Stimulated activated CD4-positive, alpha-beta T cell treated with anti-CD3 and anti-CD28 coated beads, Interleukin-15, amount 100 ng/mL, for 48 hours (primary cell): ENCODE measurements at regions not wholly inside any gene's neighbourhood (a gene's known extent, or its start where the extent isn't known, plus 50 kb on each side); places are given as distances from the start of the nearest gene placed in this dataset.
"Not testable (repeated sequence)": the region's sequence is repeated elsewhere in the genome, so short reads cannot be mapped to it uniquely, and the experiment has no call there.

ENCODE experiments used
- DNase-seq, 2 donors: peaks; one replicate each; pipeline ENCODE4 v3.0.0-alpha.2; 2020; ENCODE audit warnings: low read depth in 2 of 2

DNA sequence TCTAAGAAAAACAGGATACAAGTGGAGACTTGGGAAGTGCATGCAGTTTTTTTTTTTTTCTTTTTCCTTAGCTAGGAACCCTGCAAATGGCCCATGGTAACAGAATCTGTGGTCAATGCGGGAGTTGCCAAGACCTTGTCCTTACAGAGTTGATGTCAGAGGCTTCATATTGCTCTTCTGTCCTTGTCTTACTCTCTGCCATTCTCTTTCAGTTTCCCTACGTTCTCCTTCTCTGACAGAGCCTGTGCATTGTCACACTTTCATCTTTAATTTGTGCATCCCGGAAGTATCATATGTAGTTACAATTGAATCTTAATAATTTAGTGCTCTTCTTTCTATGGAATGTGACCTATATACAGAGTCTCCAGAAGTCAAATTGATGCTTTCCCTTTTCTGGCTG, 986.9 kb downstream of the TMEM121 start:
- DNase-seq: no peak

DNA sequence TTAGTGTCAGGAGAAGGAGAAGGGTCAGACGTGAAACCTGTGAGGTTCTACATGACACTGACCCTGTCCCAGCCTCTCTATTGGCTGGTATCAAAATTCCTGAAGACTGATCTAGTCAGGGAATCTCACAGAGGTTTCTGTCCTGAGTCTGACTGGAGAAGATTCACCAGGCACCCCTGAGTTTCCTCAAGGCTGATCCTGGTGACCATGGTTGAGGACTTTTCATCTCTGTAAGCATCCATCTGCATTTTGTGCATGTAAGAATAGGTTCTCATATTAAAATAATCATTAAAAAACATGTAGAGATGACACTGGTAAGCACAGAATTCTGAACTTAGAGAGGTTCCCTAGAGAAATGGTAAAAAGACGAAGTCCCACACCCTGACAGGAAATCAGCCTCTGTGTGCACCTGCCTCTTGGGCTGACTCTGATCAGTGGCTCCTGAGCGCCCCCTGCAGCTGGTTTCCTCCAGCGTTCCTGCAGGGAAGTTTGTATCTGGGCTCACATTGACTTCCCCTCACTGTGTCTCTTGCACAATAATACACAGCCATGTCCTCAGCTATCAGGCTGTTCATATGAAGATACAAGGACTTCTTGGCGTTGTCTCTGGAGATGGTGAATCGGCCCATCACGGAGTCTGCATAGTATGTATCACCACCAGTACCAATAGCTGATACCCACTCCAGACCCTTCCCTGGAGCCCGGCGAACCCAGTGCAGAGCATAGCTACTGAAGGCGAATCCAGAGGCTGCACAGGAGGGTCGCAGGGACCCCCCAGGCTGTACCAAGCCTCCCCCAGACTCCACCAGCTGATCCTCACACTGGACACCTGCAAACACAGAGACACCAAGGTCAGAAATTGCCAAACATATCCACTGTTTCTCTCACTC, 991.9 kb downstream of the TMEM121 start:
- DNase-seq: peak; percentile 62 to 75

DNA sequence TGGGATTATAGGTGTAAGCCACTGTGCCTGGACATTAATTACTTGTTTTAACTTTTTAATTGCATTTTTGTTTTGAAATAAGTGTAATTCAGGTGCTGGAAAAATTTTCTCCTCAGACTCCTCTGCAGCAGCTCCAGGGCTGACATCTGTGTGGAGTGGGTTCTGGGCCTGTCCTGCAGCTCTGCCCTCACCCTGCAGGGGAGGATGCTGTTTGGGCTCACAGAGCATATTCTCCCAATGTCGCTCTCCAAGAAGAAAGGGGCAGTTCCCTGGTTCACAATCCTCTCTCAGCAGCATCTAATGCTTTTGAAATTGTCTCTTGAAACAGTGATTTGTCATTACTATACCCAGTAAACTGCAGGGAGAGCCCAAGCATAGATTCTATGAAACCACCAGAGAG, 995.7 kb downstream of the TMEM121 start:
- not testable (repeated sequence) for DNase-seq

DNA sequence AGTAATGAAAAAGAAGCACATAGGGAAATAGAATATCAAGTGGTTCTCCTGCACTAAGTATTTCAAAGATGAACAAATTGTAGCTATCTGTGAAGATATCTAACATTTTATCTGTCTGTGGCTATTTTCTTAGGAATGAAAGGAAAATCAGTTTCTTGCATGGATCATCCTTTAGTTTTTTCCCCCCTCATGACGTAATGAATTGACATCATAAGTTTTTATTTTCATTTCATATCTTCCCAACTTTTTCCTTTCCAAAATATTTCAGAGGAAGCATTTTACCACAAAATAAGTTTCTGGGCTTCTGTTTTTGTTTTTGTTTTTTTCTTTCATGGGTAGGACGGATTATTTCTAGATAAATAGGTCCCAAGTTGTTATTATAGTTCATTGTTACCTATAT, 996.6 kb downstream of the TMEM121 start:
- DNase-seq: no peak

DNA sequence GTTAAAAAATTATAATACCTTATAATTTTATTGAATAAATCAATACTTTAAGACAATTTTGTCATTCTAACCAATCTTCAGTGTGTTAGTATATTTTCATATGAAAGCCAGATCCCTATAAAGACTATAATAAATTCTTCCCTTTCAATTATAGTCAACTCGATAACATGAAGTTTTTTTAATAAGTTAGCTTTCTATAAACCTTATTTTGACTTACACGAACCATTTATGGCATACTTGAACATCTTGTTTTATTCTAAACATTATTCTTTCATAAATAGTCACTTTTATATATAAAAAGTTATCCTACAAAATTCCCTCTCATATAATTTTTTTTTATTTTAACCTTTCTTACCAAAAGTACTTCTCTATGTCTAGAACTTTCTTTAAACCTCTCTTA, 1002.3 kb downstream of the TMEM121 start:
- no peak for DNase-seq

DNA sequence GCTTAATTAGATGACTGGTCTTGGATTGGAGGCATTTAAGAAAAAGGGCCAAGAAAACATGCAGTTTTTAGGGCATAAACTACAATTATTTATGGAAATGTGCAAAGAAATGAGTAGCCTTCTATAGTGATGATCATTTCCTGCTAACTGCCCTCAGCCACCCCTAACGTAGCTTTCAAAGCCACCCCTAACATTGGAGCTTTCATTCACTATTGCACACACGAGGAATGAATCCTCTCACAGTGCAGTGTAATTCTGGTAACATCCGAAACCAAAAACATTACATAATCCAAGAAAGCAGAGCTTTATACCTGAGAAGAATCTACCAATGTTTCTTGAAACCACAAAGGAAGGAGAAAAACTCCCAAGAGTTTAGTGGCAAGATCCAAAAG, 1003.6 kb downstream of the TMEM121 start:
- DNase-seq: no peak

DNA sequence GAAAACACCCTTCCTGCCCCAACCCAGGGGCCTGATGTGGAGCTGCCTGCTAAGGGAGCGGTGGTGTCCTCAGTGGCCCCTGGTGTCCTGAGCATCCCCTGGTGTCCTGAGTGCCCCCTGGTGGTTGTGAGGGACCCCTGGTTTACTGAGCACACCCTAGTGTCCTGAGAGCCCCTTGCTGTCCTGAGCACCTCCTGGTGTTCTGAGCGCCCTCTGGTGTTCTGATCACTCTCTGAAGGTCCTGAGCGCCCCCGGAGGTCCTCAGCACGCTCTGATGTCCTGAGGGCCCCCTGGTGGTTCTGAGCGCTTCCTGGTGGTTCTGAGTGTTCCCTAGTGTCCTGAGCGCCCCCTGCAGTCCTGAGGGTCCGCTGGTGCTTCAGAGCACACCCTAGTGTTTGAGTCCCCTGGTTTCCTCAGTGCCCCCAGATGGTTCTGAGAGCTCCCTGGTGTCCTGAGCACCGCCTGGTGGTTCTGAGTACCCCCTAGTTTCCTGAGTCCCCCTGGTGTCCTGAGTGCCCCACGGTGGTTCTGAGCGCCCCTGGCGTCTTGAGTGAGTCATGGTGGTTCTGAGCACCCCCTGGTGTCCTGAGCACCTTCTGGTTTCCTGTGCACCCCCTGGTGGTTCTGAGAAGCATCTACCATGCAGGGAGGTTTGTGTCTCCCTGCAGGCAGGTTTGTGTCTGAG, 1004.2 kb downstream of the TMEM121 start:
- peak in 1 of 2 donors; percentile 27 for DNase-seq

DNA sequence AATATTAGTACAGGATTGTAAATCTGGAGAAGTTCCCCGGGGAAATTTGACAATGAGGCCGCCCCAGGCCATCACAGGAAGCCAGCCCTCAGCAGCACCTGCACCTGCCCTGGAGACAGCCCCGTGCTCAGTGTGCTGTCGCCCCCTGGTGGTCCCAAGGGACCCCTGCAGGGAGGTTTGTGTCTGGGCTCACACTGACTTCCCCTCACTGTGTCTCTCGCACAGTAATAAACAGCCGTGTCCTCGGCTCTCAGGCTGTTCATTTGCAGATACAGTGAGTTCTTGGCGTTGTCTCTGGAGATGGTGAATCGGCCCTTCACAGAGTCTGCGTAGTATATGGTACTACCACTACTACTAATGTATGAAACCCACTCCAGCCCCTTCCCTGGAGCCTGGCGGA, 1011.2 kb downstream of the TMEM121 start:
- DNase-seq: not testable (repeated sequence)

DNA sequence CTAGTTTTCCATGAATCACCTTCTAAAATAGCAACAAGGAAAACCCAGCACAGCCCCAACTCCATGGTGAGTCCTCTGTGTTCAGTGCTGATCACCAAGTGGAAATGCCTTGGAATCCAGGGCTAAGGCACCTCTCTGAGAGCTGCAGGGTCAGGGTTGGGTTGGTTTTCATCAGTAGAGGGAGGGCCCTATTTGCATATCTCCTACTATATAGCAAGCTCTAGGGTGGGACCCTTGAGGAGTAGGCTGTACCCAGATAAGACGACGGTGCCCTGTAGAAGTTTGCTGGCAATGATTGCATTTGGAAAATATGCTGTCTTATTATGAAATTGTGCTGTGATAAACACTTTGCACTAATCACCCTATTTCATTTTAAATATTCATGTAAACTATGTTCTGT, 1011.8 kb downstream of the TMEM121 start:
- no peak for DNase-seq

DNA sequence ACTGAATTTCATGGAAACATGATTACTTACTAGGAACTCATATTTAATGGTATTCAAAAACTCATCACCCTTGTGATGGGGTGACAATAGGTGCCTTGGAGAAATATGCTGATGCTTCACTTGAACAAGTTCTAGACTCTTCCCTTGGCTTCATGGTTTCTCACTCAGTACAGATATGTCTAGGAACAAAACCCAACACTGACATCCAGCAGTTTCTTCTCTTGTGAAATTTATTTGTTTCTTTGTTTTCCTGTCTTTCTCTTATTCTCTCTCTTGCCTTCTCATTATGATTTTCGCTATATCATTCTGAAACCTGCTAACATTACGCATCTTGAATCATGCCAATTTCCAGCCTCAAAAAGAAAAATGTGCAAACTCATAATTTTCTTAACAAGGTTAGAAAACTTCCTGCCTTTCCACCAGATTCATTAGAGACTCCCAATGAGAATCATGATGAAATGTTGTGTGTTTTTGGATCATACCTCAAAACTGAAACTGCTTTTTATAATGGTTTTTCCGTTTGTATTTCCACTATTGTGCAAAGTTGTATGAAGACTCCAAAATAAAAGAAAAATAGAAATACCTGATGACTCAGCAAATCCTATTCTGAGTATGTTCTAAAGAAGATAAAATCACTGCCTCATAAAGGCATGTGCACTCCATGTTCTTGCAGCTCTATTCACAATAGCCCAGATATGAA, 1021.5 kb downstream of the TMEM121 start:
- DNase-seq: no peak

DNA sequence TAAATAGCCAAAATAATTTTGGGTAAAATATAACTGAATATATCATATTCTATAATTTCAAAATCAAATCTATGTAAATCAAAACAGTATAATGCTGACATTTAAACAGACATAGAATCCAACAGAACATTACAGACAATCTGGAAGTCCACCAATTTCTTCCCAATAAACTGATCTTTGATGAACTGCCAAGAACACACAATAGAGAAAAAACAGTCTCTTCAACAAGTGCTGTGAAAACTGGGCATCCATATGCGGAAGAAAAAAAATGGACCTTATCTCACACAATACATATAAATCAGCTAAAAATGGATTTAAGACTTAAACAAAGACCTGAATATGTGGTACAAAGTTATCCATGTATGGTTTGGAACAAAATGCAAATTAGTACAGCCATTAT, 1022.7 kb downstream of the TMEM121 start:
- no peak for DNase-seq

DNA sequence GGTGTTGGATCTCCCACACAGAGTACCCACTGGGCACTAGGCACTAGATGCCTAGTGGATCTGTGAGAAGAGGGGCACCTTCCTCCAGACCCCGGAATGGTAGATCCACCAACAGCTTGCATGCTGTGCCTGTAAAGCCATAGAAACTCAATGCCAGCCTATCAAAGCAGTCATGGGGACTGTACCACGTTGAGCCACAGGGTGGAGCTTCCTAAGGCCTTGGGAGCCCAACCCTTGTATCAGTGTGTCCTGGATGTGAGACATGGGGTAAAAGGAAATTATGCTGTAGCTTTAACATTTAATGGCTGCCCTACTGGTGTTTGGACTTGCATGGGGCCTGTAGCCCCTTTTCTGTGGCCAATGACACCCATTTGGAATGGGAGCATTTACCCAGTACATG, 1024.9 kb downstream of the TMEM121 start:
- no peak for DNase-seq

DNA sequence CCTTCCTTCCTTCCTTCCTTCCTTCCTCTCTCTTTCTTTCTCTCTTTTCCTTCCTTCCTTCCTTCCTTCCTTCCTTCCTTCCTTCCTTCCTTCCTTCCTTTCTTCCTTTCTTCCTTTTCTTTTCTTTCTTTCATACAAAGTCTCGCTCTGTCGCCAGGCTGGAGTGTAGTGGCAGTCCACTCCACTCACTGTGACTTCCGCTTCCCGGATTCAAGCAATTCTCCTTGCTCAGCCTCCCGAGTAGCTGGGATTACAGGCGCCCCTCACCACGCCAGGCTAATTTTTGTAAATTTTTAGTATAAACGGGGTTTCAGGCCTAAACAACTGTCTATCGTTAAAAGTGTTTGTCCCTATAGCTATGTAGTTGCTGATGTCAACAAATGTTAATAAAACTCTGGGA, 1029.8 kb downstream of the TMEM121 start:
- DNase-seq: not testable (repeated sequence)

DNA sequence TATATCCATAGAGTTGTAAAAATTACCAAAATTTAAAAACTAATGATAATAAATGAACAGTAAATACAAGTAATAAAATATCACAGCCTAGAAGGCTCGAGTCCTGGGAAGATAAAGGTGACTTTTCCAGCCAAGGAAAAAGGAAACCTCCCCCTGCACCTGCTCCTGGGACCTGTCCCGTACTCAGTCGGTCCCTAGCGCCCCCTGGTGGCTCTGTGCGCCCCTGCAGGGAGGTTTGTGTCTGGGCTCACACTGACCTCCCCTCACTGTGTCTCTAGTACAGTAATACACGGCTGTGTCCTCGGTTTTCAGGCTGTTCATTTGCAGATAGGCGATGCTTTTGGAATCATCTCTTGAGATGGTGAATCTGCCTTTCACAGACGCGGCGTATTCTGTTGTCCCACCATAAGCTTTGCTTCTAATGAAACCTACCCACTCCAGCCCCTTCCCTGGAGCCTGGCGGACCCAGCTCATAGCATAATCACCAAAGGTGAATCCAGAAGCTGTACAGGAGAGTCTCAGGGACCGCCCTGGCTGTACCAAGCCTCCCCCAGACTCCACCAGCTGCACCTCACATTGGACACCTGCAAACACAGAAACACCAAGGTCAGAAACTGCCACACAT, 1030.4 kb downstream of the TMEM121 start:
- DNase-seq: peak; percentile 61 to 79

DNA sequence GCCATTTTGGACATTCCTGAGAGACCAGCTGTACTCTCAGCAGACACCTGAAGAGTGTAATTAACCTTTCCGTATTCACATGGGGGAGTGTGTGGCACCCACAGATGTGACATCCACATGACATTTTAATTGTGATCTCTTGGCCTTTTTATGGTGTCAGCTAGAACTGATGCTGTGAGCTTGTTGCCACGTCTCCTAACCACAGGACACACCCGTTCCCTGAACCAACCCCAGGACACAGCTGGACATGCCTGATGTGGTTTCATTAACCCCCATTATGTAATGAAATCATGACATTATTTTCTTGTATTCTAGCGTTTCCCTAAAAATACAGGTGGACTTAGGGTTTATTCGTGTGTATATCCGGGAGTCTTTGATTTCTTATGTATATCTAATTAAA, 1036.1 kb downstream of the TMEM121 start:
- no peak for DNase-seq

DNA sequence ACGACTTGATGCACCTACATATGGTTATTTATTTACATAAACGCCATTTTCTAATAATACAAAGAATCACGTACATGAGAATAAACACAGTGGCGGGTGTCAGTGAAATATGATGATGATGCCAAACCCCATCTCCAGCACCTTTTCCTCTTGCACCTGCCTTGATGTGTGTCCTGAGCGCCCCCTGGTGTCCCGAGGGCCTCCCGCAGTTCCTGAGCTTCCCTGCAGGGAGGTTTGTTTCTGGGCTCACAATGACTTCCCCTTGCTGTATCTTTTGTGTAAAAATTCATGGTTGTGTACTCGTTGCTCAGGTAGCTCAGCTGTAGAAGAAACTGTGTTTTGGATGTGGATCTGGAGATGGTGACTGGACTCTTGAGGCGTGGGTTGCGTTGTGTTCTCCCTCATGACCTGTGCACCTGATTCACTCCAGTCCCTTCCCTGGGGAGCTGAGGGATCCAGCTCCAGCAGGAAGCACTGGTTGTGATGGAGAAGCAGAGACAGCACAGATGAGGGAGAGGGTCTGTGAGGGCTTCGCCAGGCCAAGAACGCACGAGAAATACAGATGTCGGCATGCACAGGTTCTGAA, 1037.8 kb downstream of the TMEM121 start:
- DNase-seq: peak; percentile 30 to 60

DNA sequence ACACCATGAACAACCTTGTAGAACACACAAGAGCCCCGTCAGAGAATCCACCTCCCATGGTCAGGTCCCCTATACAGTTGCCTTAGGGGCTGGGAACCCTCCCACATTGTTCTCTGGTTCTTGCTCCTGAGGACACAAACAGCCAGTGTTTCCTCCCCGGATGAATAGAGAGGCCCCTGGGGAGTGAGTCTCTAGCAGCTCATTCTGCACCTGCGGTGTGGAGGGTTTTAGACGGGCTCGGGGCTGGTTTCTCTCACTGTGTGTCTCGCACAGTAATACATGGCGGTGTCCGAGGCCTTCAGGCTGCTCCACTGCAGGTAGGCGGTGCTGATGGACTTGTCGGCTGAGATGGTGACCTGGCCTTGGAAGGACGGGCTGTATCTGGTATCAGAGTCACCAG, 1052.1 kb downstream of the TMEM121 start:
- DNase-seq: no peak

DNA sequence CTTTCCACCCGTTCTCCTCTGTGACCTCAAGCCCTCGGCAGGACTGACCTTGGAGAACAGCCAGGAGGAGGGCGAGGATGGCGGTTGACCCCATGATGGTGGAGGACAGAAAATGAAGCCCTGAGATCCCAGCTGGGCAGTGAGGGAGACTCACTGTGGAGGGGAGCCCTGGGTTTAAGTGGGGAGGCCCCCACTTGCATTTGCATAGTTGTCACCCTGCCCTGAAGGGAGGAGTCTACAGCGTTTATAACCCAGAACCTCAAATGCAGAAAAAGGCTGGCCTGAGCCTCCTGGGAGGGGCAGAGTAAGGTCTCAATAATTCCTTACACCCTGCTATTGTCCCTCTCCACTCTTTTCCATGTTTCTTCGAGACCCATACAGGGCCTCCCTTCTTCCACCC, 1052.7 kb downstream of the TMEM121 start:
- DNase-seq: no peak

DNA sequence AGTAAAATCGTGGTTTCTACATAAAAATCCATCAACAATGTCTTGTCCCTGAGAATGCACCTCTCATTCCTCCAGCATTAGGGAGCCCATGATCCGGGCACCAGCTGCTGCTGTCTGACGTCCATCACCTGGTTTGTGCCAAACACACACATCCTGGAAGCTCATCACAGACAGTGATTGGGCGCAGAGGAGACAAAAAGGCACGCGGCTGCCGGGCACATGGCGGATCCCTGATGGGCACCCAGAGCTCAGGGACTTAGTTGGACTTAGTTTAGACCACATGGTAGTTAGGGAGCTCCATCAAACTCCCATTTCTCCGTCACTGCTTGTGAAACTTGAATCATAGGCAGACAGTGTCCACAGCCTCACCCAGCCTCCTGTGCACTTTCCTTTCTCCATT, 1059.3 kb downstream of the TMEM121 start:
- DNase-seq: no peak

DNA sequence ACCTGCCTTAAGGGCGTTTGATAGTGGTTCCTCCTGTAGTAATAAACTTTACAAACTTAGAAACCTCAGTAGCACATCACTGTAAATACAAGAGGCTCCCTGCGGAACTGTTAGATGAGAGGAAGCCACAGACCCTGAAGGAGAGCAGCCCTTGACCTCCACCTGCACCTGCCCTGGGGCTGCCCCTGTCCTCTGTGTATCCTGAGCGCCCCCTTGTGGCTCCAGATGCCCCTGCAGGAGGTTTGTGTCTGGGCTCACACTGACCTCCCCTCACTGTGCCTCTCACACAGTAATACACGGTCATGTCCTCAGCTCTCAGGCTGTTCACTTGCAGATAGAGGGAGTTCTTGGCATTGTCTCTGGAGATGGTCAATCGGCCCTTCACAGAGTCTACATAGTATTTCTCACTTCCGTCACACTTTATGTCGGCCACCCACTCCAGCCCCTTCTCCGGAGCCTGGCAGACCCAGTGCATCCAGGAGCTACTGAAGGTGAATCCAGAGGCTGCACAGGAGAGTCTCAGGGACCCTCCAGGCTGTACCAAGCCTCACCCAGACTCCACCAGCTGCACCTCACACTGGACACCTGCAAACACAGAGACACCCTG, 1059.8 kb downstream of the TMEM121 start:
- peak; percentile 40 to 59 for DNase-seq

DNA sequence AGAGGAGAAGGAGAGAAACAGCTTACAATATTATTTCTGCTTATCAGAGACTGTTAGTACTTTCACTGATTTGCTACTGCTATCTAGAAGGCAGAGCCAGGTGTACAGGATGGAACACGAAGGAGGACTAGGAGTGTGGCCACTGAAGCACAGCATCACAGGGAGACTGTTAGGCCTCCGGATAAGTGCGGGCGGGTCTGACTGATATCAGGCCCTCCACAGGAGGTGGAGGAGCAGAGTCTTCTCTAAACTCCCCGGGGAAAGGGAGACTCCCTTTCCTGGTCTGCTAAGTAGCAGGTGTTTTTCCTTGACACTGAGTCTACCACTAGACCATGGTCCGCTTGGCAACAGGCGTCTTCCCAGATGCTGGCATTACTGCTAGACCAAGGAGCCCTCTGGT, 1065.2 kb downstream of the TMEM121 start:
- not testable (repeated sequence) for DNase-seq
